Neuronal stem cell (in vitro differentiated cells): ENCODE measurements at regions not wholly inside any gene's neighbourhood (a gene's known extent, or its start where the extent isn't known, plus 50 kb on each side); places are given as distances from the start of the nearest gene placed in this dataset.
"Not testable (repeated sequence)": the region's sequence is repeated elsewhere in the genome, so short reads cannot be mapped to it uniquely, and the experiment has no call there.

Experiments
- DNase-seq: peaks from one replicate; pipeline ENCODE4 v3.0.0-alpha.2; 2013; ENCODE audit warnings: low spot score
- H2AFZ ChIP-seq: one replicate; pipeline ENCODE4 v1.6.1; 2013; ENCODE audit warnings: mild to moderate bottlenecking, low read length, inconsistent platforms
- H2AK5ac ChIP-seq: 2 replicates; pipeline ENCODE4 v1.6.1; 2013; ENCODE audit warnings: low read depth, mild to moderate bottlenecking, inconsistent platforms, low read length, moderate library complexity, mixed read lengths
- H2BK120ac ChIP-seq: 2 replicates; pipeline ENCODE4 v1.6.1; 2013; ENCODE audit warnings: low read depth, mild to moderate bottlenecking, inconsistent platforms, low read length, moderate library complexity, mixed read lengths
- H2BK12ac ChIP-seq: one replicate; pipeline ENCODE4 v1.6.1; 2013; ENCODE audit warnings: low read length, inconsistent platforms
- H2BK15ac ChIP-seq: 2 replicates; pipeline ENCODE4 v1.6.1; 2013; ENCODE audit warnings: mild to moderate bottlenecking, low read length, inconsistent platforms, mixed read lengths
- H2BK5ac ChIP-seq: one replicate; pipeline ENCODE4 v1.6.1; 2013; ENCODE audit warnings: inconsistent platforms, mild to moderate bottlenecking, low read length, moderate library complexity
- H3K14ac ChIP-seq: one replicate; pipeline ENCODE4 v1.6.1; 2013; ENCODE audit warnings: low read length, inconsistent platforms
- H3K18ac ChIP-seq: 2 replicates; pipeline ENCODE4 v1.6.1; 2013; ENCODE audit warnings: low read length, inconsistent platforms
- H3K23ac ChIP-seq: 2 replicates; pipeline ENCODE4 v1.6.1; 2013; ENCODE audit warnings: low read depth, mild to moderate bottlenecking, mixed read lengths, low read length, inconsistent platforms; ENCODE audit not compliant: poor library complexity
- H3K27ac ChIP-seq: replicated peaks from 3 replicates; pipeline ENCODE4 v1.5.1; 2013; ENCODE audit warnings: low read length, inconsistent platforms
- H3K27me3 ChIP-seq, 3 experiments: 2 replicates each; pipeline ENCODE4 v1.6.1; 2013; ENCODE audit warnings: low read length in 3 of 3, mild to moderate bottlenecking in 2 of 3, inconsistent platforms in 1 of 3, low read depth in 1 of 3, mixed read lengths in 1 of 3, moderate library complexity in 1 of 3; ENCODE audit not compliant: control insufficient read depth in 3 of 3, insufficient read depth in 3 of 3
- H3K36me3 ChIP-seq, 2 donors: replicated peaks in 1 of 2; 2 replicates each; pipeline ENCODE4 v1.6.1; 2013; ENCODE audit warnings: low read length in 2 of 2; ENCODE audit not compliant: control insufficient read depth in 2 of 2, insufficient read depth in 2 of 2
- H3K4ac ChIP-seq: 2 replicates; pipeline ENCODE4 v1.6.1; 2013; ENCODE audit warnings: inconsistent platforms, mild to moderate bottlenecking, low read length, moderate library complexity
- H3K4me1 ChIP-seq, 2 donors: 1 replicate in 1 of 2; 2 replicates in 1 of 2; pipeline ENCODE4 v1.6.1; 2013; ENCODE audit warnings: low read length in 2 of 2, low read depth in 1 of 2; ENCODE audit not compliant: control insufficient read depth in 2 of 2, insufficient read depth in 1 of 2
- H3K4me2 ChIP-seq: one replicate; pipeline ENCODE4 v1.6.1; 2013; ENCODE audit warnings: mild to moderate bottlenecking, low read length, inconsistent platforms; ENCODE audit not compliant: insufficient read depth, poor library complexity, severe bottlenecking
- H3K4me3 ChIP-seq, 2 donors: 2 replicates each; pipeline ENCODE4 v1.5.1; 2013; ENCODE audit warnings: low read length in 2 of 2, mild to moderate bottlenecking in 2 of 2, inconsistent platforms in 1 of 2, moderate library complexity in 1 of 2
- H3K79me1 ChIP-seq: one replicate; pipeline ENCODE4 v1.6.1; 2013; ENCODE audit warnings: low read depth, mild to moderate bottlenecking, inconsistent platforms, low read length, moderate library complexity
- H3K9ac ChIP-seq: one replicate; pipeline ENCODE4 v1.6.1; 2013; ENCODE audit warnings: mild to moderate bottlenecking, low read depth, low read length, inconsistent platforms; ENCODE audit not compliant: poor library complexity
- H3K9me3 ChIP-seq, 2 donors: replicated peaks in 1 of 2; 2 replicates each; pipeline versions ENCODE3 to v1.6.1; 2013; ENCODE audit warnings: low read length in 2 of 2, mild to moderate bottlenecking in 2 of 2, inconsistent platforms in 1 of 2, low read depth in 1 of 2, mixed read lengths in 1 of 2, moderate library complexity in 1 of 2; ENCODE audit not compliant: control insufficient read depth in 2 of 2, insufficient read depth in 1 of 2
- H4K8ac ChIP-seq: one replicate; pipeline ENCODE4 v1.6.1; 2013; ENCODE audit warnings: low read depth, mild to moderate bottlenecking, inconsistent platforms, low read length, moderate library complexity
- H4K91ac ChIP-seq: one replicate; pipeline ENCODE4 v1.6.1; 2013; ENCODE audit warnings: low read length, low read depth, mild to moderate bottlenecking, inconsistent platforms; ENCODE audit not compliant: poor library complexity
- WGBS, 2 donors: extraction: QIAGEN DNeasy Blood & Tissue Kit; methylation state at CpG; one replicate each; pipeline ENCODE4 v1.1.7; 2013; ENCODE audit warnings: missing lambda C conversion rate in 2 of 2, mixed read lengths in 1 of 2; ENCODE audit not compliant: insufficient read length in 2 of 2, insufficient replicate concordance in 1 of 2; ENCODE audit errors: extremely low coverage in 2 of 2; 5-methylcytosine and 5-hydroxymethylcytosine counted together

DNA sequence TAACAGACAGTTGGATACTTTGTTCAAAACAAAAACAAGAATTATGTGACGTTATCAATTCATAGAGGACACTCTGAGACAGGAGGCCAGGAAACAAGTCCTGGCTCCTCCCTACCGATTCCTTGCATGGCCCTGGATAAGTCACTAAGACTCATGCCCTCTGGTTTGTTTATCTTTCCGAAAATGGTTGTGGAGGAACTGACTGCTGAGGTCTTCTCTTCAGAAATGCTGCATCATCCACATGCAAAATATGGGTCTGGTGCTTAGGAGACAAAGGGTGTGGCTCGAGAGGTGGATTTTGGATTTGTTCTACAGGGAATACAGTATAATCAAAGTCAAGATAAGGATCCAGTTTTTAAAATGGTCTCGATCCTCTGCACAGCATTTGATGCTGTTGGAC is 130.9 kb downstream of the RELL1 start:
- H4K91ac ChIP-seq: no peak overlapping the region
- no peak overlapping the region for H3K4me2 ChIP-seq
- no peak overlapping the region for H3K27ac ChIP-seq
- H2AFZ ChIP-seq: no peak overlapping the region
- H3K4ac ChIP-seq: no peak overlapping the region
- H3K79me1 ChIP-seq: no peaks in the 10 kb centered on the region
- H4K8ac ChIP-seq: no peak overlapping the region
- H3K4me3 ChIP-seq: no peak overlapping the region
- H3K27me3 ChIP-seq: no peaks in the 10 kb centered on the region
- no peak overlapping the region for H2BK120ac ChIP-seq
- no peak overlapping the region for H3K9ac ChIP-seq
- no peak overlapping the region for H2BK12ac ChIP-seq
- H3K14ac ChIP-seq: no peak overlapping the region
- H3K9me3 ChIP-seq: no peaks in the 10 kb centered on the region
- no peaks in the 10 kb centered on the region for H3K4me1 ChIP-seq
- no peaks in the 10 kb centered on the region for H3K36me3 ChIP-seq
- H3K23ac ChIP-seq: no peak overlapping the region
- no peak overlapping the region for H2AK5ac ChIP-seq
- no peak overlapping the region for H3K18ac ChIP-seq
- no peak overlapping the region for H2BK5ac ChIP-seq
- no peak for DNase-seq
- H2BK15ac ChIP-seq: no peak overlapping the region
- WGBS, 2 donors: no CpG with 5 or more reads among the region's 5 CpGs

- WGBS, 2 donors: no CpG with 5 or more reads among the region's 3 CpGs
- H4K91ac ChIP-seq, H3K79me1 ChIP-seq, H3K9ac ChIP-seq, H3K23ac ChIP-seq, H3K36me3 ChIP-seq, H3K4ac ChIP-seq, H2BK5ac ChIP-seq, H3K14ac ChIP-seq, H4K8ac ChIP-seq, H3K27me3 ChIP-seq, H3K27ac ChIP-seq, H3K4me2 ChIP-seq, H2BK15ac ChIP-seq, H3K18ac ChIP-seq, H2BK12ac ChIP-seq, H3K4me1 ChIP-seq, H3K4me3 ChIP-seq, H2AK5ac ChIP-seq, H2BK120ac ChIP-seq, H3K9me3 ChIP-seq, H2AFZ ChIP-seq, DNase-seq: not testable (repeated sequence)
Observed at GRCh38 chr4:37549866-37550265, 136.3 kb downstream of the RELL1 start.

DNA sequence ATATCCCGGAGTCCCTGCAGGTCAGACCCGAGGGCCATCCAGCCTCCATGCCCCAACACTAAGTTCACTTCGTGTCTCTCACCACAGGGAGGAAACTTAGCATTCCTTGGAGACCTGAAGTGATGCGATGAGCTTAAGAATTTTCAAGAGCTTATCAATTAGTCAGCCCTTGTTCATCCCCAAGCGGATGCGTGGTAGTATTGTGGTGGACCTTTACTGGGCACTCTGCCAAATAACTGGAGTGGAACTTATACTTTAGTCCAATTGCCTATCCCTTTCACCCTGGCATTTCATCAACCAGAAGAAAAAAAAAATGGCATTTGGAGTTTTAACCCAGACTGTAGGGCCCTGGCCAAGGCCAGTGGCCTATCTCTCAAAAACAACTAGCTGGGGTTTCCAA is 137.1 kb downstream of the RELL1 start:
- H3K9me3 ChIP-seq: peaks cover 0 to 7% of the 10 kb centered on the region in 2 donors
- H3K18ac ChIP-seq: no peak overlapping the region
- H2AK5ac ChIP-seq: no peak overlapping the region
- H2BK120ac ChIP-seq: no peak overlapping the region
- H4K8ac ChIP-seq: no peak overlapping the region
- no peak overlapping the region for H3K4me3 ChIP-seq
- no peaks in the 10 kb centered on the region for H3K36me3 ChIP-seq
- H3K4me1 ChIP-seq: no peaks in the 10 kb centered on the region
- no peak overlapping the region for H2BK15ac ChIP-seq
- H2BK5ac ChIP-seq: no peak overlapping the region
- no peak overlapping the region for H2AFZ ChIP-seq
- no peak overlapping the region for H3K4ac ChIP-seq
- no peak overlapping the region for H4K91ac ChIP-seq
- DNase-seq: no peak
- no peaks in the 10 kb centered on the region for H3K79me1 ChIP-seq
- no peak overlapping the region for H2BK12ac ChIP-seq
- WGBS, 2 donors: no CpG with 5 or more reads among the region's 6 CpGs
- no peak overlapping the region for H3K23ac ChIP-seq
- no peak overlapping the region for H3K27ac ChIP-seq
- H3K9ac ChIP-seq: no peak overlapping the region
- H3K14ac ChIP-seq: no peak overlapping the region
- H3K4me2 ChIP-seq: no peak overlapping the region
- H3K27me3 ChIP-seq: no peaks in the 10 kb centered on the region

GRCh38 chr4:37546586-37546985 is 139.6 kb downstream of the RELL1 start:
- H3K4me2 ChIP-seq: no peak overlapping the region
- H3K4me3 ChIP-seq: no peak overlapping the region
- H3K27me3 ChIP-seq: no peaks in the 10 kb centered on the region
- H4K91ac ChIP-seq: no peak overlapping the region
- H2AFZ ChIP-seq: no peak overlapping the region
- peaks cover 0 to 7% of the 10 kb centered on the region in 2 donors for H3K9me3 ChIP-seq
- no peak overlapping the region for H3K23ac ChIP-seq
- peak overlapping the region; percentile 24 for H2BK5ac ChIP-seq
- H3K27ac ChIP-seq: no peak overlapping the region
- H3K18ac ChIP-seq: peak overlapping the region; percentile 85
- no peak overlapping the region for H4K8ac ChIP-seq
- peaks cover 0 to 5% of the 10 kb centered on the region in 2 donors for H3K4me1 ChIP-seq
- H3K4ac ChIP-seq: no peak overlapping the region
- H3K9ac ChIP-seq: no peak overlapping the region
- no peak overlapping the region for H2AK5ac ChIP-seq
- H3K36me3 ChIP-seq: no peaks in the 10 kb centered on the region
- H3K14ac ChIP-seq: peak overlapping the region; percentile 38
- H2BK12ac ChIP-seq: no peak overlapping the region
- no peak overlapping the region for H2BK120ac ChIP-seq
- H2BK15ac ChIP-seq: no peak overlapping the region
- DNase-seq: no peak
- WGBS, 2 donors: no CpG with 5 or more reads among the region's 12 CpGs
- no peaks in the 10 kb centered on the region for H3K79me1 ChIP-seq
